ENCODE measurements at regions not wholly inside any gene's neighbourhood (a gene's known extent, or its start where the extent isn't known, plus 50 kb on each side); places are given as distances from the start of the nearest gene placed in this dataset.

DNA sequence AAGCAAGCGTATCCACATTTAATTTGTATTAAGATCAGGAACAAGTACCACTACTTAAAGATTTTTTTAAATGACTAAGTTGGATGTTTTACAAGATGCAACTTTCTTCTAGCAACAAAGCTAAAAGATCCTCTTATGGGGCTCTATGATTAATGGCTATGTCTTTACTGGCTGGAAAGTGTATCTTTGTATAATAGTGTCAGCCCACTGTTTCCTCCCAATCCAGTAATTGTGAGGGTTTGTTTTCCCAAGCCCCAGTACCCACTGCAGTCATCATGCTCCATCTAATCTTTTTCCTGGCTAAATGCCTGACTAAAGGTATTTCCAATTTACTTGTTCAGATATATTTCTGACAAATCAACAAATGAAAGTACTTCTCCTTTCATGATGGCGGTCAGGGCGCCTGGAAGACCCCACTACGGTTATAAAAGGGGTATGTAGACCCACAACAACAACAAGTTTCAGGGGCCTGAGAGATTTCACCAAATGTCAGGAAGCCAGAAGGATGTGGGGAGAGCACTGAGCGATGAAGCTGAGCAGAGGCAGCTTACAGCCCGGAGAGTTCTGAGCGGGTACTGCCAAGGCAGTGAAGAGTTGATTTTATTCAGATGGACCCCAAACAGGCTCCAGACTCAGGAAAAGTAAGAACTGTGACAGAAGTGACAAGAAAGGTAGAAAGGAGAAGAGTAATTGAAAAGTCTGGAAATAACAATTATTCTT, 222.6 kb upstream of the KLF14 start:
- TF ChIP-seq CTCF (IDR thresholded peaks at IDR 0.05; ENCODE audit: borderline replicate concordance, extremely low read depth, low read length, poor library complexity, severe bottlenecking) (no peak), EZH2 (IDR thresholded peaks at IDR 0.05; ENCODE audit: borderline replicate concordance, low read depth, low read length, severe bottlenecking) (no peak)
